Liver (tissue), 8 donors: ENCODE measurements at regions not wholly inside any gene's neighbourhood (a gene's known extent, or its start where the extent isn't known, plus 50 kb on each side); places are given as distances from the start of the nearest gene placed in this dataset.

Source experiments
- DNase-seq: peaks from one replicate; pipeline ENCODE4 v3.0.0-alpha.2; 2017; ENCODE audit warnings: low spot score
- H3K27ac ChIP-seq, 2 donors: one replicate each; pipeline ENCODE4 v1.7.0; 2013; ENCODE audit warnings: inconsistent platforms in 2 of 2, low read length in 2 of 2, control low read depth in 1 of 2, low read depth in 1 of 2, mild to moderate bottlenecking in 1 of 2
- H3K27me3 ChIP-seq, 4 donors: one replicate each; pipeline versions ENCODE4 v1.6.1 to v1.7.0; 2013; ENCODE audit warnings: low read length in 3 of 4, inconsistent platforms in 1 of 4, mild to moderate bottlenecking in 1 of 4, moderate library complexity in 1 of 4; ENCODE audit not compliant: control insufficient read depth in 4 of 4, insufficient read depth in 4 of 4
- H3K36me3 ChIP-seq, 4 donors: one replicate each; pipeline versions ENCODE4 v1.6.1 to v1.7.0; 2013; ENCODE audit warnings: low read length in 3 of 4, mild to moderate bottlenecking in 3 of 4, low read depth in 1 of 4, moderate library complexity in 1 of 4; ENCODE audit not compliant: control insufficient read depth in 4 of 4, insufficient read depth in 3 of 4
- H3K4me1 ChIP-seq, 4 donors: one replicate each; pipeline versions ENCODE4 v1.6.1 to v1.7.0; 2013; ENCODE audit warnings: low read length in 3 of 4, mild to moderate bottlenecking in 3 of 4, moderate library complexity in 1 of 4; ENCODE audit not compliant: control insufficient read depth in 4 of 4, insufficient read depth in 4 of 4
- H3K4me3 ChIP-seq, 3 donors: one replicate each; pipeline versions ENCODE4 v1.6.1 to v1.7.0; 2013; ENCODE audit warnings: low read length in 3 of 3, control low read depth in 1 of 3, low read depth in 1 of 3, mild to moderate bottlenecking in 1 of 3
- H3K9ac ChIP-seq, 2 donors: one replicate each; pipeline ENCODE4 v1.7.0; 2013; ENCODE audit warnings: low read length in 2 of 2, mild to moderate bottlenecking in 2 of 2, moderate library complexity in 2 of 2, control low read depth in 1 of 2, low read depth in 1 of 2
- H3K9me3 ChIP-seq, 4 donors: one replicate each; pipeline versions ENCODE4 v1.6.1 to v1.7.0; 2013; ENCODE audit warnings: low read length in 3 of 4; ENCODE audit not compliant: control insufficient read depth in 4 of 4
- ATF3 ChIP-seq: IDR thresholded peaks from 2 replicates; pipeline ENCODE4 v1.6.1; 2016; ENCODE audit warnings: antibody characterized with exemption
- CTCF ChIP-seq: fragments of 150-350 bp; IDR thresholded peaks from 2 replicates; pipeline ENCODE4 v1.5.1; 2017; ENCODE audit warnings: improper control_type of control experiment, low read depth, low read length; ENCODE audit not compliant: missing input control
- EGR1 ChIP-seq, 2 donors: IDR thresholded peaks; 2 replicates each; pipeline ENCODE4 v1.6.1; 2016 to 2018; ENCODE audit warnings: antibody characterized with exemption in 2 of 2, low read depth in 2 of 2
- FOXA1 ChIP-seq: IDR thresholded peaks from 2 replicates; pipeline ENCODE4 v1.6.1; 2016; ENCODE audit warnings: antibody characterized with exemption
- FOXA2 ChIP-seq: IDR thresholded peaks from 2 replicates; pipeline ENCODE4 v1.6.1; 2016; ENCODE audit warnings: antibody characterized with exemption
- GABPA ChIP-seq, 2 donors: IDR thresholded peaks in 1 of 2; conservative IDR thresholded peaks in 1 of 2; 2 replicates each; pipeline ENCODE4 v1.6.1; 2016; ENCODE audit warnings: antibody characterized with exemption in 2 of 2, mild to moderate bottlenecking in 1 of 2, moderate library complexity in 1 of 2
- HNF4A ChIP-seq, 2 donors: conservative IDR thresholded peaks; 2 replicates each; pipeline ENCODE4 v1.6.1; 2016; ENCODE audit warnings: antibody characterized with exemption in 2 of 2, mild to moderate bottlenecking in 2 of 2
- HNF4G ChIP-seq: IDR thresholded peaks from 2 replicates; pipeline ENCODE4 v1.6.1; 2016; ENCODE audit warnings: antibody characterized with exemption
- JUND ChIP-seq, 2 donors: IDR thresholded peaks; 2 replicates each; pipeline ENCODE4 v1.6.1; 2016; ENCODE audit warnings: antibody characterized with exemption in 2 of 2
- MAX ChIP-seq: IDR thresholded peaks from 2 replicates; pipeline ENCODE4 v1.6.1; 2016; ENCODE audit warnings: antibody characterized with exemption
- NR2F2 ChIP-seq: IDR thresholded peaks from 2 replicates; pipeline ENCODE4 v1.6.1; 2016; ENCODE audit warnings: antibody characterized with exemption
- RAD21 ChIP-seq, 2 donors: IDR thresholded peaks; 2 replicates each; pipeline ENCODE4 v1.6.1; 2016; ENCODE audit warnings: antibody characterized with exemption in 2 of 2, mild to moderate bottlenecking in 2 of 2
- REST ChIP-seq: IDR thresholded peaks from 2 replicates; pipeline ENCODE4 v1.6.1; 2016; ENCODE audit warnings: antibody characterized with exemption, mild to moderate bottlenecking
- RXRA ChIP-seq, 2 donors: IDR thresholded peaks; 2 replicates each; pipeline ENCODE4 v1.6.1; 2017 to 2018; ENCODE audit warnings: antibody characterized with exemption in 2 of 2, mild to moderate bottlenecking in 1 of 2
- TAF1 ChIP-seq: conservative IDR thresholded peaks from 2 replicates; pipeline ENCODE4 v1.6.1; 2016; ENCODE audit warnings: antibody characterized with exemption, mild to moderate bottlenecking
- YY1 ChIP-seq: IDR thresholded peaks from 2 replicates; pipeline ENCODE4 v1.6.1; 2016; ENCODE audit warnings: antibody characterized with exemption, mild to moderate bottlenecking
- ZBTB33 ChIP-seq: IDR thresholded peaks from 2 replicates; pipeline ENCODE4 v1.6.1; 2016; ENCODE audit warnings: antibody characterized with exemption
- WGBS: extraction: QIAGEN DNeasy Blood & Tissue Kit; methylation state at CpG from one replicate; pipeline ENCODE4 v1.1.7; 2013; 5-methylcytosine and 5-hydroxymethylcytosine counted together
- donor health status: healthy.
- donor health status: healthy.
- donor health status: healthy.
- donor health status: healthy.
- donor health status: healthy.

- H3K4me3 ChIP-seq = no peak overlapping the region
- WGBS = 64% methylated on average over 4 of the region's 4 CpGs
- no peak for DNase-seq
- H3K9me3 ChIP-seq = no peaks in the 10 kb centered on the region
- H3K27me3 ChIP-seq = peaks cover 0 to 2% (median 0%) of the 10 kb centered on the region in 4 donors
- no peaks in the 10 kb centered on the region for H3K36me3 ChIP-seq
- TF ChIP-seq JUND (IDR thresholded peaks at IDR 0.05) (no peak), HNF4A (conservative IDR thresholded peaks at IDR 0.05) (no peak), TAF1 (no peak), ZBTB33 (no peak), REST (no peak), CTCF (no peak), YY1 (no peak), ATF3 (no peak), RAD21 (IDR thresholded peaks at IDR 0.05) (no peak), HNF4G (no peak), NR2F2 (no peak), FOXA1 (no peak), RXRA (IDR thresholded peaks at IDR 0.05) (no peak)
- H3K9ac ChIP-seq = no peak overlapping the region
- no peak overlapping the region for H3K27ac ChIP-seq
- no peaks in the 10 kb centered on the region for H3K4me1 ChIP-seq
Measured at GRCh38 chr7:25790963-25791362, 361.0 kb upstream of the NFE2L3 start.

- WGBS = 77% methylated on average over 8 of the region's 8 CpGs
- peaks cover 0 to 2% (median 0%) of the 10 kb centered on the region in 4 donors for H3K27me3 ChIP-seq
- no peaks in the 10 kb centered on the region for H3K9me3 ChIP-seq
- no peak for DNase-seq
- H3K9ac ChIP-seq = no peak overlapping the region
- no peaks in the 10 kb centered on the region for H3K4me1 ChIP-seq
- no peaks in the 10 kb centered on the region for H3K36me3 ChIP-seq
- H3K4me3 ChIP-seq = no peak overlapping the region
- no peak overlapping the region for H3K27ac ChIP-seq
- TF ChIP-seq GABPA (IDR thresholded peaks at IDR 0.05 in 1 of 2, conservative IDR thresholded peaks at IDR 0.05 in 1 of 2) (no peak), YY1 (no peak), JUND (IDR thresholded peaks at IDR 0.05) (no peak), REST (no peak), EGR1 (IDR thresholded peaks at IDR 0.05; ENCODE audit: low read depth in 2 of 2) (no peak), FOXA2 (no peak), MAX (no peak), HNF4A (conservative IDR thresholded peaks at IDR 0.05) (no peak), ATF3 (no peak), ZBTB33 (no peak)
Measured at GRCh38 chr7:25792586-25792985, 359.4 kb upstream of the NFE2L3 start.
